AG04450 (cell line): ENCODE measurements at regions not wholly inside any gene's neighbourhood (a gene's known extent, or its start where the extent isn't known, plus 50 kb on each side); places are given as distances from the start of the nearest gene placed in this dataset.

Experiments
- CTCF ChIA-PET: fragments of 300-600, 350-600 bp; formaldehyde crosslinking; extraction: SDS; loops from one replicate; lab custom pipeline; 2022; ENCODE audit warnings: antibody characterized with exemption, inconsistent platforms; lab: Charles Lee
- POLR2A ChIA-PET: fragments of 350-600 bp; formaldehyde crosslinking; extraction: SDS; loops from one replicate; lab custom pipeline; 2021; ENCODE audit warnings: antibody characterized with exemption, inconsistent platforms; lab: Yijun Ruan, JAX
- DNase-seq: peaks from one replicate; pipeline ENCODE4 v3.0.0-alpha.2; 2011; ENCODE audit warnings: low read depth, low spot score
- H3K27ac ChIP-seq: one replicate; pipeline ENCODE4 v1.5.1; 2012; ENCODE audit warnings: low read depth, low read length, control low read depth
- H3K27me3 ChIP-seq: one replicate; pipeline ENCODE4 v1.6.0; 2012; ENCODE audit warnings: low read length; ENCODE audit not compliant: control insufficient read depth, insufficient read depth
- H3K4me3 ChIP-seq: 2 replicates; pipeline ENCODE4 v1.5.1; 2011; ENCODE audit warnings: mild to moderate bottlenecking, low read depth, low read length, control low read depth
- H3K9me3 ChIP-seq: 2 replicates; pipeline ENCODE4 v1.5.1; 2012; ENCODE audit warnings: low read length; ENCODE audit not compliant: control insufficient read depth, insufficient read depth
- CTCF ChIP-seq: IDR thresholded peaks from 2 replicates; pipeline ENCODE4 v1.5.1; 2011; ENCODE audit warnings: low read depth, low read length, control low read depth, inconsistent platforms

DNA sequence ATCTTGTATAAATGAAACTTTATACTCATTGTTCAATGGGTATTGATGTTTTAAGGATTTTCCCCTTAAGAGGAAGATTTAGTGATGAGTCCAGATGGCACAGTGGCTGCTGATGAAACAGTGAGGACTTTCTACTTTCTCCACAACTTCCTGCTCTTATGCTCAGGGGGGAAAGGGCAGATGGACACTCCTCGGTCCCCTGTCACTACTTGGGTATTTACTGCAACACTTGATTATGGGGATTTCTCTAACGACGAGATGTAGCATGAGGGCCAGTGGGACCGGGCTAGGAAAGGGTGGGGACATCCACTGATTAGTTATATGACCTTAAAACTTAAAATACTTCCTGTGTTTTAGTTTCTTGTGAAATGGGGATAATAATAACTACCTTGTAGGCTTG, 146.1 kb upstream of the HMHB1 start:
- ChIA-PET POLR2A (no interaction called here), CTCF (no interaction called here)
- Histone ChIP-seq H3K4me3 (no peak overlapping the region), H3K9me3 (0 out of 2 replicates have a peak, but pooled peaks cover 3% of the 10 kb centered on the region), H3K27ac (no peak overlapping the region), H3K27me3 (no peaks in the 10 kb centered on the region)
- no peak for DNase-seq
- no peak for TF ChIP-seq CTCF

DNA sequence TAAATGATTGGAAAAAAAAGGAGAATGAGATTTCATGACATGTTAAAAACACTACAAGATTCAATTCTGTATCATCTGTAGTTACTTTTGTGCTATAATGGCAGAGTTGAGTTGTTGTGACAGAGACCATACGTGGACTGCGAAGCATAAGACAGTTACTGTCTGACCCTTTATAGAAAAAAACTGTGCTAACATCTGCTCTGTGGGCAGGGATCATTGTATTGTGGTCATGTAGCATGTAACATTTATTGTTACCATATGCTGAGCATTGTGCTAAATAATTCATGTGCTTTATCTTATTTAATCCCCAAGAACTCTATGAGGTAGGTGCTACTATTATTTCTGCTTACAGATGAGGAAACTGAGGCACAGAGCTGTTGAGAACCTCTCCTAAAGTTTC, 147.3 kb upstream of the HMHB1 start:
- TF ChIP-seq CTCF: no peak
- no peak overlapping the region for H3K27ac ChIP-seq
- H3K9me3 ChIP-seq: no peaks in the 10 kb centered on the region
- CTCF ChIA-PET: no interaction called here
- H3K27me3 ChIP-seq: no peaks in the 10 kb centered on the region
- DNase-seq: no peak
- no peak overlapping the region for H3K4me3 ChIP-seq
- POLR2A ChIA-PET: no interaction called here

DNA sequence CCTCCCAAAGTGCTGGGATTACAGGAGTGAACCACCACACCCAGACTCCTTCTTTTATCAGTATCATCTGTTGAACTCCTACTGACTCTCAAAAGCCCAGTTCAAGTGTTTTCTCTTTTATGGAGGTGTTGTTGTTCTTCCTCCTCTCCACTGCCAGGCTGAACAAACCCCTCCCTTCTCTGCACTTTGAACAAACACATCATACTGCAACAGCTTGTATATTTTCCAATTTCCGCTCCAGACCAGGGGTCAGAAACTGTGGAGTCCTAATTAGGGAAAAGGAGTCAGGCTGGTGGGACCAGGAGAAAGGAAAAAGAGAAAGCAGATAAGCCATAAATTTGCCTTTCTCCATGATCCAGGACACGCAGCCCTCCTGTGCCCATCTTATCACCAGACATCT, 148.1 kb upstream of the HMHB1 start:
- Histone ChIP-seq H3K27me3 (no peaks in the 10 kb centered on the region), H3K9me3 (no peaks in the 10 kb centered on the region), H3K4me3 (no peak overlapping the region), H3K27ac (no peak overlapping the region)
- DNase-seq: no peak
- ChIA-PET POLR2A (no interaction called here), CTCF (no interaction called here)
- no peak for TF ChIP-seq CTCF

- POLR2A ChIA-PET: no interaction called here
These were observed 149.9 kb upstream of the HMHB1 start for GRCh38 chr5:143662020-143662419.

GRCh38 chr5:143660625-143661024, 151.3 kb upstream of the HMHB1 start:
- no peak for DNase-seq
- TF ChIP-seq CTCF: no peak
- Histone ChIP-seq H3K27me3 (no peaks in the 10 kb centered on the region), H3K4me3 (no peak overlapping the region), H3K9me3 (no peaks in the 10 kb centered on the region), H3K27ac (no peak overlapping the region)
- ChIA-PET POLR2A (no interaction called here), CTCF (no interaction called here)

More at GRCh38 chr5:143662020-143662419, 149.9 kb upstream of the HMHB1 start:
- CTCF ChIA-PET: no interaction called here
- Histone ChIP-seq H3K4me3 (no peak overlapping the region), H3K27ac (no peak overlapping the region), H3K27me3 (no peaks in the 10 kb centered on the region), H3K9me3 (no peaks in the 10 kb centered on the region)
- TF ChIP-seq CTCF: no peak
- DNase-seq: no peak
